A673 (cell line): ENCODE measurements at regions not wholly inside any gene's neighbourhood (a gene's known extent, or its start where the extent isn't known, plus 50 kb on each side); places are given as distances from the start of the nearest gene placed in this dataset.

ENCODE experiments used
- CTCF ChIP-seq: fragments of 300-800, 200-600 bp; sonication (generic); conservative IDR thresholded peaks from 2 replicates; pipeline ENCODE4 v1.5.1; 2017; ENCODE audit warnings: low read depth, mild to moderate bottlenecking, antibody characterized with exemption, low read length, moderate library complexity, mixed read lengths
- EZH2 ChIP-seq: fragments of 200-600 bp; sonication (generic); IDR thresholded peaks from 2 replicates; pipeline ENCODE4 v1.6.1; 2017; ENCODE audit warnings: borderline replicate concordance, low read depth, mild to moderate bottlenecking, mixed read lengths, antibody characterized with exemption, low read length; ENCODE audit not compliant: poor library complexity, severe bottlenecking

DNA sequence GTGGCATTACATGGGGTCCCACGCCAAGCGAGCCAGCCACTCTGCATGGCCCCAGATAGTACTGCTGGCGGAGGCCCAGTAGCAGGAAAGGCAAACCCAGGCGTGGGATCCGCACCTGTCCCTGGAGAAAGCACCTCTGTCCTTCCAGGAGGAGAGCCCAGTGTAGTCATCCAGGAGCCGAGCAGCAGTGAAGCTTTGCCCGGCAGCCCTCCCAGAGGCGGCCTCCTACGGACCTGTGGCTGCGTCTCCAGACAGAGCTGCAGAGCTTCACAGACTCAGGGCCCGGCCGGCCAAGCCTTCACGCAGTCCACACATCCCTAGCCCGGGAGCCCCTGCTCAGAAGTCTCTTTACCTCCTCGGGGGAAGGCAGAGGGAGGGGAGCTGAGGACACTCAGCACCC is 100.8 kb upstream of the PPP1R26 start:
- no peak for TF ChIP-seq CTCF
- no peak for TF ChIP-seq EZH2
